Activated CD8-positive, alpha-beta memory T cell treated with anti-CD3 and anti-CD28 coated beads, Interleukin-2, amount 50 U/mL, for 24 hours (primary cell): ENCODE measurements at regions not wholly inside any gene's neighbourhood (a gene's known extent, or its start where the extent isn't known, plus 50 kb on each side); places are given as distances from the start of the nearest gene placed in this dataset.
"Not testable (repeated sequence)": the region's sequence is repeated elsewhere in the genome, so short reads cannot be mapped to it uniquely, and the experiment has no call there.

Experiments used
- DNase-seq: peaks from one replicate; pipeline ENCODE4 v3.0.0-alpha.2; 2020; ENCODE audit errors: extremely low read depth

DNA sequence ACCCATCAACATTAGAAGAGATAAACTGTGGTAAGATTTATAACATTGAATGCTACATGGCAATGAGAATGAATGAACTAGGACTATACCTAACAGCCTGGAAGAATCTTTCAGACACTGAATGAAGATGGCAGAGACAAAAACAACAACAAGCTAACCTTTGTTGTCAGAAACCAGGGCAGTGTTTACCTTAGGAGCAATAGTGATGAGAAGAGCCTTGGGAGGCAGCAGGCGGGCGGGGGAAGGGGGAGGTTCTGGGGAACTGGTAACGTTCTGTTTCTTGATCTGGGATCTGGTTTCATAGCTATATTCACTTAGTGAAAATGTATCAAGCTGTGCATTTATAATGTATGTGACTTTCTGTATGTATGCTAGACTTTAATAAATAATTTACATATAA is 139.0 kb upstream of the TNRC6C start:
- DNase-seq: no peak

DNA sequence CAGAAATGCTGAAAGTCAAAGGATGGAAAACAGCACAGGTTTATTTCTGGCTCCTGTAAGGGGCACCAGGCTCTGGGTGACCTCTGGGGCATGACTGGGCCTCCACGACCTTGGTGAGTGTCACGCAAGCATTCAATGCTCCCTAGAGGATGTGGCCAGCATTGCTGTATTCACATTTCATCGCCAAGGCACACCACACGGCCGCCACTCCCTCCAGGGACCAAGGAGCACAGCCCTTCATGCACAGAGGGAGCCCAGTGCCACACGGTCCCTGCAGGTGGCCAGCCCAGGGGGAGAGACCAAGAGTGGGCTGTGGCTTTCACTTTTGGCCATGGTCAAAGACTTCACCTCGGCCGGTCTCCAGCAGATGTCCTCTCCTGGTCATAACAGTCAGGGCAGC is 137.4 kb upstream of the TNRC6C start:
- DNase-seq: no peak

DNA sequence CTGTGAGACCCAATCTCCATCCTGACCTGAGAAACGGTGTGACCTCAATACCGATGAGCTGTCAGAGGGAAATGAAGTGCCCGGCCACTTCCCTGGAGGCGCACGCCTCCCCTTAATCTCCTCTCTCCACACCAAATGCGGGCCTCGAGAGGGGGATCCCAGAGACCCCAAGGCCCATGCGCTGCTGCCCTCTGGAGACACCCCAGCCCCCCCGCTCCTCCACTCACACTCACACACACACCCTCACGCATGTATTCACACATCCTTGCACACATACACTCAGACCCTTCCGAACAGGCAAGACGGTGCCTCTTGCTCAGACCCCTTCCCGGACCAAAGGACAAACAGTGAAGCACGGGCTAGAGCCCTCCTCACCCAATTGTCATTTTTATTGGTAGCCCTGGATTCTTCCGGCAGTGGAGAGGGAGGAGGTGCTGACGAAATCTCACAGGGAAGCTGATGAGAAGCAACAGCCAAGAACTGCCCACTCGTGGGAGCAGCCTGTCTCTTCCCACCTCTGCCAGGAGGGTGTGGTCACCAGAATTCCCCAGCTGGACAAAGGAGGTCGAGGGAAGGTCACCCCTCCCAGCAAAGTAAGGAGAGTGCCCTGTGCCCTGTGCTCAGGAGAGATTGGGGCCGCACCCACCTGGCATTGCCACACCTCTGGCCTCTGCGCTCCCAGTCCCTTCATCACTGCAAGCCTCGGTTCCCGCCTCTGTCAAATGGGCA is 136.0 kb upstream of the TNRC6C start:
- DNase-seq: no peak

DNA sequence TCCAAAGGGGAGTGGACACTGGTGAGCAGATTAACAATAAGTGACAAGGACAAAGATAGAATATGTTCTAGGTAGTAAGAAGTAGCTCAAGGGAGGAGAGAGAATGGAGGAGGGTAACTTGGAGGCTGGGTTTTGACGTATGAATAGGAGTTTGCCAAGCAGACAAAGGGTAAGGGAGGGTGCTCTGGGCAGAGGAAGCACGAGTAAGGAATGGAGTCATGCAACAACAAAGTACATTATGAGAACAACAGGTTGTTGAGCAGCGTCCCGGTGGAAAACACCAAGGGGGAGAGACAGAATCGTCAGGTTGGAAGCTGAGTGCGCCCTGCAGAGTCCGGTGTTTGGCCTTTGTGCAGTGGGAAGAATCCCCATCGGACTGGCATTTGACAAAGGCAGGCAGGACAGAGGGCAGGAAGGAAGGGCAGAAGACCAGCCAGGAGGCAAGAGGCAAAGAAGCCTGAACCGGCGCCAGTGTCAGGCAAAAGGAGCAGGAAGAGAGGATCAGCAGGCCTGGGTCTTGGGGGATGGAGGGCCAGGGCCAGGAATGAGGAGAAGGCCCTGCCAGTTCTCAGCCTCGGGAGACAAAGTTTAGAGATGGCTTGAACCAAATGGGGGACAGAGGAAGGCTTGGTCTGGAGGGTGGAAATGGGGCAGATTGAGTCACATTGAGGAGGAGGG is 134.3 kb upstream of the TNRC6C start:
- DNase-seq: no peak

DNA sequence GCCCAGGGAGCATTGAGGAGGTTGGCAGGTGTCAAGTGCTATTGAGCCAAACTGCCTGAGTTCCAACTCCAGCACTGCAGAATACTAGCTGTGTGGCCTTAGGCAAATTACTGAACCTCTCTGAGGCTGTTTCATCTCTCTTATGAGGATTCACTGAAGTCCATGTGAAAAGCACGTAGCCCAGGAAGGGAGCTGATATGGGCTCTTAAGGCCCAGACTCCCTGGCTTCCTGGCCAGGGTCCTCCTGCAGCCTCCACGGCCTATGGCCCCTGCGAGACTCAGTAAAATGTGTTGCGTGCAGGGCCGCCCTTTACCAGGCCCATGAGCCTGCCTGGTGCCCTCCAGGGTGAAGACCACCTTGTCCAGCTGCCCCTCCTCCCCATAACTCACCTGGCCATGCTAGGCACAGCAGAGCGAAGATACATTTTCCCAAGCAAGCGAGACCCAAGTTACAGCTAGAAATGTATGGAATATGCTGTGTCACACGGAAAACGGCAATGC is 133.7 kb upstream of the TNRC6C start:
- no peak for DNase-seq

DNA sequence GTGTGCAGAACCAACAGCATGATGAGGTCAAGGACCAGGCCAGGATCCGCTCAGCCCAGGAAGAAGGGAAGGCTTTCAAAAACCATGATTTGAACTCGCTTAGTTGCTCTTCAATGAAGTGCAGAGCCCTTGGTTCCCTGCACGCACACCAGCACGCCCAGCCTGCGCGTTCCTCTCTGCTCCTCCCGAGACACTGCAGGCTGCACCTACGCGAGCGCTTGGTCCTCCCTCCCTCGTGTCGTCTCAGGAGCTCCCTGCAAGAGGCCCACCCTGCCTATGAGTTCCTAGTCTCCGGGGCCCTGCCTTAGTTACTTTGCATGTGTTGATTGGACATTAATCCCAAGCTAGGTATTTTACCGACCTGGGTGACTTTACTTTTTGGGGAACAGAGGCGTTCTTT is 132.9 kb upstream of the TNRC6C start:
- DNase-seq: no peak

DNA sequence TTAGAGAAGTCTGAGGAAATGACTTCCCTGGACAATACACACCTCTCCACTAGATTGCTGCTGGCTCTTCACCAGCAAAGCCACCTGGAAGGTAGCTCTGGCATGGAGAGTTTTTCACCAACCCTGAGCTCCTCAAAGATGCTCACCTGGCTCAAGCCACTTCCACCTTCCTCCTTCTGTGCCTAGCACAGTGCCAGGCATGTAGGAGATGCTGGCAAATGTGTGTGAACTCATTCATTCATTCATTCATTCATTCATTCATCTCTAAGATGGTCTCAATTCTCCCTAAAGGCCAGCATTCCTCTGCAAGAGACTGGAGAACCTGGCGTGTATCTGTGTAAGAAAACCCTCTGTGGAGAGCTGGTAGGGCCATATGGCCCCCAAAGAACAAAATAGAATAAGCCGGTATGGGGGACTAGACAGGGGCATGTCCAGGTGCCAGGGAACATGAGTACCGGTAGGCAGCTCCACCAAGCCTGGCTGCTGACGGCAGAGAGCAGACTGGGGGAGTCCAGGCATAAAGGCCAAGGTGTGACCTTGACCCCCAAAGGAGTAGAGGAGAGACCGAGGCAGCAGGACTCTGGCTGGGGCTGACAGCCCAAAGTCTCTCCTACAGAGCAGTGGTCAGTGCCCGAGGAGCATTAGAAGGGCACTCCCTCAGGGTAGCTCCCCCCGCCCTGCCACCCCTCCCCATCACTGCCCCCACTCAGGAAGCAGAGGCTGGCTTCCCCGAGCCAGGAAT is 132.2 kb upstream of the TNRC6C start:
- DNase-seq: no peak

DNA sequence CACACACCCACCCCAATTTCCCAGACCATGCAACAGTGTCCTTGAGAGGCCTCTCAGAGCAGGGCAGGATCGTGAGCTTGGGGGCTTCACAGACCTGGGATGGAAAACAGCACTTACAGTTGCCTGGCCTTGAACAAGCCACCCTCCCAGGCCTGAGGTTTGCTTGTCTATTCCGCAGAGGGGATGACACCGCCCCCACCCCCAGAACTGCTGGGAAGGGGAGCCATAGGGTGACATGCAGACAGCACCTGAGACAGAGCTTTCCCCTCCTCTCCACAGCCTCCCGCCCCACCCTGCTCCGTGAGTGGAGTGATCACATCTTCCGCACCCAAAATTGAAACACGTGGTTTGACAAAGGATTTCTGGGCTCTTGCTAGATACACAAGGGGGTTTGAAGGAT is 131.5 kb upstream of the TNRC6C start:
- no peak for DNase-seq

DNA sequence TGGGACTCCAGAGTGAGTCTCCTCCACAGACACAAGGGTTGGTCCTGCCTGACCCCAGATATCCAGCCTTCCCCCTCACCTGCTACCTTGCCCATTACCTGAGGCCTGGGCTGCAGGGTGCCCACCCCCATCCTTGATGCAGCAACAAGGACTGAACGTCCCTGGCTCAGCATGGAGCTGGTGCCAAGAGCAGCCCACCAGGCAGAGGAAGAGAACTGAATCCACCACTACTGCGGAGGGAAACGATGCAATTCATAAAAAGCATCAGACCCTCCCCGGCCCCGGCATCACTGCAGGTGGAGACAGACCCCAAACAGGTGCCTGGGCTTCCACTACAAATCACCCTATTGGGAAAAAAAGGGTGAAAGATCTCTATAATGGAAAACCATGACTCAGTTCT is 131.0 kb upstream of the TNRC6C start:
- no peak for DNase-seq

DNA sequence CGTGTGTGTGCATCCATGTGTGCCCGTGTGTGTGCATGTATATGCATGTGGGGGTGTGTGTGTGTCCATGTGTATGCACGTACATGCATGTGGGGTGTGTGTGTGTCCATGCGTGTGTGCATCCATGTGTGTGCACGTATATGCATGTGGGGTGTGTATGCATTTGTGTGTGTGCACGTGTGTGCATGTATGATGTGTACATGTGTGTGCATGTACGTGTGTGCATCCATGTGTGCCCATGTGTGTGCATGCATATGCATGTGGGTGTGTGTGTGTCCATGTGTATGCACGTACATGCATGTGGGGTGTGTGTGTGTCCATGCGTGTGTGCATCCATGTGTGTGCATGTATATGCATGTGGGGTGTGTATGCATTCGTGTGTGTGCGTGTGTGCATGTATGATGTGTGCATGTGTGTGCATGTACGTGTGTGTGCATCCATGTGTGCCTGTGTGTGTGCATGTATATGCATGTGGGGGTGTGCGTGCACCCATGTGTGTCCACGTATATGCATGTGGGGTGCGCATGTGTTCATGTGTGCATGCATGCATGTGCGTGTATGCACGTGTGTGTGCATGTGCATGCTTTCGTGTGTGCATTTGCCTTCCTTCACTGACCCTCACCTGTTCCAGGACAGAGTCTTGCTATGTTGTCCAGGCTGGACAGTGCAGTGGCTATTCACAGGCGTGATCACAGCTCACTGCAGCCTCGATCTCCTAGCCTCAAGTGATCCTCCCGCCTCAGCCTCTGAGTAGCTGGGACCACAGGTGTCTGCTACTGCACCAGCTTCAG is 129.6 kb upstream of the TNRC6C start:
- DNase-seq: no peak

DNA sequence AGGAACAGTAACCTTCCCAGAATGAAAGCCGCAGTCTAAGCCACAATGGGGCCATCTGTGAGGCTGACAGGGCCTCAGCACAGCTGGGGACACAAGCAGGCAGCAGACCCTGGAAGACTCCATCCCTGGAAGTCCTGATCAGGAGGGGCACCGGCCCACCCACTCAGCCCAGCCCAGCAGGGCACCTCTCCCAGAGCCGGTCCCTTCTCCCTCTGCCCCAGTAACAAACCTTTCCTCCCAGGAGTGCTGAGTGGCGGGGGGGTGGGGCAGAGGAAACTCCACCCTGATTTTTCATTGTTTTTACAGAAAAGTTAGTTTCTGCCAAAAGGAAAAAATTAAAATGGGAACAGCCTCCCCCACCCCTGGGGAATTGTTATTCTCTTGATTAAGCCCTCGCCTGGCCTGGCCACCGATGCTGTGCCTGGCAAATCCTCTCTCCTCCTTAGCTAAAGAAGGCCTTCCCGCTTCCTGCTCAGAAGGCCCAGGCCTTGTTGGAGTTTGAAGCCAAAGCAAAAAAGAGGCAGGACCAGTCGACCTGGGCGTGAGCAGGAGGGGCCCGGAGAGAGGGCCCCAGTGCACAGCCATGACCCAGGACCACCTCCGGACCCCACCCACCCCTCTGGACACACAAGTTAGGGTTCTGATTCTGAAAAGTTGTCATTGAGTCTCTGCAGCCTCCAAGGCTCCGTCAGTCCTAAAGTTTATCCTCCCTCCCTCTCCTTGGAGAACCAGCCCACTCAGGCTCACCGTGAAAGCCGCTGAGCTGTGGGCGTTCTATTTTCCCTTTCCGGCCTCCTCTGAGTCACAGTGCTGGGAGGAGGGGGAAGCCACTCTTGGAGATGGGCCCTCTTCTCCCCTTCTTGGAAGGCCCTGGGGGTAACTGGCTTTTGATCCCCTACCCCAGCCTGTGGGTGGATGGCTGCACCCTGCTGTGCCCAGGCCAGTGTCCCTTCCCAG is 128.4 kb upstream of the TNRC6C start:
- DNase-seq: no peak

DNA sequence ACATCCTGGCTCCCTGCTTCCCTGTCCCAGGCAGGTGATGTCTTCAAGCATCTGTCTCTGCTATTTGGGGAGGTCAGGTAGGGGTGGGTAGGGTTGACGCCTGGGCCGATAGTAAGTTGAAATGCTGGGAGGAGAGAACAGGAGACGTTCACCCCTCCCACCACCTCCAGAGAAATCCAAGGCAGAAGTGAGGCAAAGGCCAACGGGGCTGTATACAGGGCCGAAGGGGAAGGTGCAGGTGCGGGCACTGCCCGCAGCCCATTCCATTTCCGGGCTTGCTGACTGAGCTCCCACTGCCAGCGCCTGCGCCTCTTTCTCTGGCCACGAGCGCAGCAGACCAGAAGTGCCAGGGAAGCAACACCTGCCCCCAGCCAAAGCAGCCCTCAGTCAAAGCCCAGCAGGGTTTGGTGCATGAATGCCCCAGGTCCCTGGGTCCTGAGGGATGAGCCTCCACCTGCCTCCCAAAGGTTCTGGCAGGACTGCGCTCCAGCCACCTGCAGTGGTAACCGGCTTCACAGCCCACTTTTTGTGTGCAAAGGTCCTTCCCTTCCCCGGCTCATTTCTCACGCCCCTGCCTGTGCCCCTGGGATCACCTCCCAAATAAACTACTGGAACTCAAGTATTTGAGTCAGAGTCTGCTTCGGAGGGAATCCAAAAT is 127.6 kb upstream of the TNRC6C start:
- DNase-seq: no peak

DNA sequence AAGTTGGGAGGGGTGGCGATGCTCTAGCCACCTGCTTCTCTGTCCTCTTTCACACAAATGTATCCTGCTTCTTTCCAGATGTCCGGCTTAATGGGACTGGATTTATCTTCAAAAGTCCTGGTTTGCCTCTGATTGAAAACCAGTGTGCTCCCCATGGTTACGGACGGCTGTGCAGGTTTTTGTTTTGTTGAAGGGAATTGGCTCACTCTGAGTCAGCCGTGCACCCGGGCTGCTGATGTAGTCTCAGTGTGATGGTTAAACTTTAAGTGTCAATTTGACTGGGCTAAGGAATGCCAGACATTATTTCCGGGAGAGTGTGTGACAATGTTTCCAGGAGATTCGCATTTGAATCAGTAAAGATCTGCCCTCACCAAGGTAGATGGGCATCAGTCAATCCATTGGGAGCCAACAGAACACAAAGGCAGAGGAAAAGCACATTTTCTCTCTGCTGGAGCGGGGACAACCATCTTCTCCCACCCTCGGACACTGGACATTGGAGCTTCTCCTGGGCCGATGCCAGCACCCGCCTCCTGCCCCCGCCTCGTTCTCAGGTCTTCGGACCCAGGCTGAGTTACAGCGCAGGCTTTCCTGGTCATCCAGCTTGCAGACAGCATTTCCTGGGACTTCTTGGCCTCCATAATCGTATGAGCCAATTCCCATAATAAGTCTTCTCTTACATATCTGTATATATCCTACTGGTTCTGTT is 126.9 kb upstream of the TNRC6C start:
- no peak for DNase-seq

DNA sequence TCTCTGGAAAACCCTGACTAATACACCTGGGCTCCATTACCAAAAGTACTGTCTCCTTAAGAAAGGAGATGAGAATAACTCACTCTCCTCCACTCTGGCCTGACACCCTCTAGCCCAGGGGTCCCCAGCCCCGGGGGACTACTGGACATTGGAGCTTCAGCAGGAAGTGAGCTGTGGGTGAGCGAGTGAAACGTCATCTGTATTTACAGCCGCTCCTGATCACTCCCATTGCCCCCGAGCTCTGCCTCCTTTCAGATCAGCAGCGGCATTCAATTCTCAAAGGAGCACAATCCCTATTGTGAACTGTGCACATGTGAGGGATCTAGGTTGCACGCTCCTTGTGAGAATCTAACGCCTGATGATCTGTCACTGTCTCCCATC is 126.3 kb upstream of the TNRC6C start:
- no peak for DNase-seq

DNA sequence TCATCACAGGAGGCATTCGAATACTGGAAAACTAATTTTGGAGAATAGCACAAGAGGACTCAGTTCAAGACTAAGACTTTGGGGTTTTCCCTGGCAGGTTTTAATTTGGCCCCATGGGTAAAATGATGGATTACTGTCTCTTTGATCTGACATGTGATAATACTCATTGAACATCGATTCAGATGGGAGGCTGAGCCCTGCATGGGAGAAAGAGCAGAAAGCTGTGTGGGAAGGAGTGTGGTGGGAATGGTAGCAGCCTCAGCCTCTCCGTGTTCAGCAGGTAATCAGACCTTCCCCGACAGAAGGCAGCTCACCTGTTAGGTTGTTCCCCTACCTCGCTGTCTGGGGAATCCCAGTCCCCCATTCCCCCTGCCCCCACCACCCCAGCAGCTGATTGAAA is 124.7 kb upstream of the TNRC6C start:
- no peak for DNase-seq

DNA sequence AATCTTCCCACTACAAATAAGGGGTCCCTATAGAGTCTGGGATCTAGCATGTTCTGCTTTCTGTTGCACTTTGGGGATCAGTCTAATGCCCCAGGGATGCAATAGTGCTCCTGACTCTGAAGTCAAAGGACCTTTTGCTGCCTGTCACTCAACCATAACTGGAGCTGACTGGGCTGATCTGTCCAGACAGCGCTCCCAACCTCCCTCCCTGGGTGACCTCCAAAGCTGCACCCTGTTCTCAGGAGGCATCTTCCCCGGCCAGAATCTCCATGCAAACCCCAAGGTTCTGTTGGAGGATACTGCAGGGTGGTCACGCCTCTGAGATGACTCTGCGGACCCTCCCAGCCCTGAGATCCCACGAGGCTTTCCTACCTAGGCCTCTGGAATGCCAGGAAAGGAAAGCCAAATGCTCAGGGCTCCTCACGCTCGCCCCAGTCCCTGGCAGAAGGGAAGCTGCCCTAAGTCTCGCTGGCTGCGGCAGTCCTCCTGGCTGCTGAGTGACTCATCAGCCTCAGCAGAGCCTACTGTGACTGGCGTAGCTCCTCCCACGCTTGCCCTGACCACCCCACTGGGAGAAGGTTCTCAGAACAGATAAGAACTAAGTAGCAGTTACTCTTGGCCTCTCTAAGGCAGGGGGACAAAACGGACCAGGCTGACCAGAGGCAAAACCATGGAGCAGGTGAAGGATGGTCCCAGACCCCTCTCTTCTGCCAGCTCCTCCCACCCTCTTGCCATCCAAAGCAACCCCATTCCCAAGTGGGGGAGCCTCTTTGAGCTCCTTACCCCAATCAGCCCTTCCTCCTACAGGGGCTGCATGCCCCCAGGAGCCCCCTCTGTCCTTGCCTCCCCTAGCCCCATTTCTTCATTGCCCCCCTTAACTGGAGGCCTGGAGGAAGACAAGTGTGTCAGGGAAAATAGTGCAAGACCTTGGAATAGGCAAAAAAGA is 124.1 kb upstream of the TNRC6C start:
- DNase-seq: peak; percentile 44

DNA sequence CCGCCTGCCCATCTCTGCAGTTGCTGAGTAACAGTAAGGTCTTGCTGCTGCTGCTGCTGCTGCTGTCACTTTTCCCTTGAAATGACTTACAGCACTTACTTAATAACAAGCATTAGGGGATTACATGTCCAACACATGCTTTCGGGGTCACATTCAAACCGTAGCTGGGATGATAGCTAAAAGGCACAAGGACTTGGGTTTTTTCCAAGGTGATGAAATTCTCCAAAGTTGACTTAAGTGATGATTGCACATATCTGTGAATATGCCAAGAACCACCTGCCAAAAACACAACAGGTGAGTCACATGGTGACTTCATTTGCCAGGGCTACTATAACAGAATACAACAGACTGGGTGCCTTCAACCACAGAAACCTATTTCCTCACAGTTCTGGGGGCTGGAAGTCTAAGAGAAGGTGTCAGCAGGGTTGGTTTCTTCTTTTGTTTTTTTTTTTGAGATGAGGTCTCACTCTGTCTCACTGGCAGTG is 121.9 kb upstream of the TNRC6C start:
- no peak for DNase-seq

DNA sequence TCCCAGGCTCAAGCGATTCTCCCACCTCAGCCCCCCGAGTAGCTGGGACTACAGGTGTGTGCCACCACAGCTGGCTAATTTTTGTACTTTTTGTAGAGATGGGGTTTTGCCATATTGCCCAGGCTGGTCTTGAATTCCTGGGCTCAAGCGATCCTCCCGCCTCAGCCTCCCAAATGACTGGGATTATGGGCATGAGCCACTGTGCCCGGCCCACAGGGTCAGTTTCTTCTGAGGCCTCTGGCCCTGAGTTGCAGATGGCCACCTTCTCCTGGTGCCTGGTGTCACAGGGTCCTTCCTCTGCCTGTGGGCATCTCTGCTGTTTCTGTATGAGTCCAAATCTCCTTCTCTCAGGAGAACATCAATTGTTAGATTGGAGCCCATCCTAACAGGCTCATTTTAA is 121.4 kb upstream of the TNRC6C start:
- not testable (repeated sequence) for DNase-seq
